K562 (cell line): ENCODE measurements at regions not wholly inside any gene's neighbourhood (a gene's known extent, or its start where the extent isn't known, plus 50 kb on each side); places are given as distances from the start of the nearest gene placed in this dataset.

Experiments used
- CREB1 ChIP-seq, 2 experiments: sonication (generic) in 1 of 2; formaldehyde crosslinking in 1 of 2; IDR thresholded peaks; 2 replicates each; pipeline versions ENCODE4 v1.6.1 to v1.8.0; 2012 to 2022; ENCODE audit warnings: inconsistent platforms in 1 of 2, mild to moderate bottlenecking in 1 of 2, missing genetic modification reagents in 1 of 2, moderate library complexity in 1 of 2
- FOXK2 ChIP-seq, 2 experiments: fragments of 450-650 bp; IDR thresholded peaks in 1 of 2; conservative IDR thresholded peaks in 1 of 2; 2 replicates each; pipeline ENCODE4 v1.6.1; 2016; ENCODE audit warnings: low read depth in 2 of 2, mild to moderate bottlenecking in 1 of 2
- FOXM1 ChIP-seq, 2 experiments: fragments of 450-650 bp in 1 of 2; sonication (generic) in 1 of 2; formaldehyde crosslinking in 1 of 2; IDR thresholded peaks; 2 replicates each; pipeline versions ENCODE4 v1.6.1 to v1.9.0; 2017 to 2022; ENCODE audit warnings: low read depth in 2 of 2, mild to moderate bottlenecking in 2 of 2, missing genetic modification reagents in 1 of 2, moderate library complexity in 1 of 2
- MEF2D ChIP-seq: conservative IDR thresholded peaks from 2 replicates; pipeline ENCODE4 v1.6.1; 2016; ENCODE audit warnings: low read depth, missing genetic modification characterization, missing compliant biosample characterization
- MYC ChIP-seq, 2 experiments: fragments of 250-450 bp in 1 of 2; sonication (Bioruptor Pico) in 1 of 2; IDR thresholded peaks; 2 replicates each; pipeline versions ENCODE4 v1.5.1 to v1.6.1; 2012 to 2021; ENCODE audit warnings: low read depth in 2 of 2, borderline replicate concordance in 1 of 2, improper control_type of control experiment in 1 of 2, low read length in 1 of 2, mild to moderate bottlenecking in 1 of 2, moderate library complexity in 1 of 2
- SMC3 ChIP-seq: conservative IDR thresholded peaks from 2 replicates; pipeline ENCODE4 v1.6.1; 2011; ENCODE audit warnings: low read depth, low read length, improper control_type of control experiment; ENCODE audit not compliant: insufficient read depth
- YY1 ChIP-seq, 3 experiments: IDR thresholded peaks; 2 replicates each; pipeline ENCODE4 v1.6.1; 2011; ENCODE audit warnings: low read length in 2 of 3, mild to moderate bottlenecking in 2 of 3, moderate library complexity in 2 of 3, borderline replicate concordance in 1 of 3, control low read depth in 1 of 3, low read depth in 1 of 3; ENCODE audit not compliant: insufficient read depth in 3 of 3, insufficient replicate concordance in 2 of 3, control insufficient read depth in 1 of 3, insufficient read length in 1 of 3; ENCODE audit errors: extremely low read depth in 1 of 3
- TF ChIP-seq, protein P1 (sequence below): fragments of 250-450 bp; sonication (Bioruptor Pico); IDR thresholded peaks from 2 replicates; pipeline ENCODE4 v1.8.0; 2021; ENCODE audit warnings: mild to moderate bottlenecking, moderate library complexity

DNA sequence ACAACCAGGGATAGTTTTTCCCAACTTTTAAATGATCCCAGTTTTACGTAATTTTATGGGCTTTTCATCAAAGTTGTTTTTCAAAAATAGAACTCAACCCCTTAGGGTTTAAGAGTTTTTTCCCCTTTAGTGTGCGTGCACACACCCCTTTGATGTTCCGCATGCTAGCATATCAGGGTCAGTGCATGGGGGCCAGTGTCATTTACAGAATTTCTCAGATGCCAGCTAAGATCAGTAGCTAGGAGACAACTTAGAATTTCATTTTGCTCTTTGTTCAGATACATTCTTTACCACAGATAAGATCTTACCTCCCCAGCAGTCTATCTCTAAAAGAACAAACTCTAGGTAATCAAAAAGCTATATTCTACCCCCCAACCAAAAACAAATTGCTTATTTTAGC, 238.5 kb upstream of the SASH1 start:
- TF ChIP-seq FOXK2 (conservative IDR thresholded peaks at IDR 0.05 in 1 of 2, IDR thresholded peaks at IDR 0.05 in 1 of 2; ENCODE audit: low read depth in 2 of 2) (no peak), FOXM1 (IDR thresholded peaks at IDR 0.05; ENCODE audit: low read depth) (no peak), FOXM1 (CRISPR knock-in tag; IDR thresholded peaks at IDR 0.05; ENCODE audit: low read depth) (no peak), YY1 (IDR thresholded peaks at IDR 0.05; ENCODE audit: borderline replicate concordance in 1 of 3, control insufficient read depth in 1 of 3, extremely low read depth in 1 of 3, insufficient read depth in 3 of 3, insufficient read length in 1 of 3, insufficient replicate concordance in 2 of 3, low read depth in 1 of 3, low read length in 2 of 3) (no peak), SMC3 (no peak), MYC (IDR thresholded peaks at IDR 0.05; ENCODE audit: low read depth, low read length) (no peak), MYC (CRISPR knock-in tag; IDR thresholded peaks at IDR 0.05; ENCODE audit: borderline replicate concordance, low read depth) (no peak), CREB1 (IDR thresholded peaks at IDR 0.05) (no peak), CREB1 (CRISPR knock-in tag; IDR thresholded peaks at IDR 0.05) (no peak), MEF2D (tag) (no peak)
- TF ChIP-seq, protein P1, sequence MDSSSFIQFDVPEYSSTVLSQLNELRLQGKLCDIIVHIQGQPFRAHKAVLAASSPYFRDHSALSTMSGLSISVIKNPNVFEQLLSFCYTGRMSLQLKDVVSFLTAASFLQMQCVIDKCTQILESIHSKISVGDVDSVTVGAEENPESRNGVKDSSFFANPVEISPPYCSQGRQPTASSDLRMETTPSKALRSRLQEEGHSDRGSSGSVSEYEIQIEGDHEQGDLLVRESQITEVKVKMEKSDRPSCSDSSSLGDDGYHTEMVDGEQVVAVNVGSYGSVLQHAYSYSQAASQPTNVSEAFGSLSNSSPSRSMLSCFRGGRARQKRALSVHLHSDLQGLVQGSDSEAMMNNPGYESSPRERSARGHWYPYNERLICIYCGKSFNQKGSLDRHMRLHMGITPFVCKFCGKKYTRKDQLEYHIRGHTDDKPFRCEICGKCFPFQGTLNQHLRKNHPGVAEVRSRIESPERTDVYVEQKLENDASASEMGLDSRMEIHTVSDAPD, result no peak
